Ishikawa (cell line): ENCODE measurements at regions not wholly inside any gene's neighbourhood (a gene's known extent, or its start where the extent isn't known, plus 50 kb on each side); places are given as distances from the start of the nearest gene placed in this dataset.

Source experiments
- CEBPB ChIP-seq: IDR thresholded peaks from 2 replicates; pipeline ENCODE4 v1.6.1; 2012
- CREB1 ChIP-seq: IDR thresholded peaks from 2 replicates; pipeline ENCODE4 v1.6.1; 2012; ENCODE audit warnings: low read depth
- EGR1 ChIP-seq: IDR thresholded peaks from 2 replicates; pipeline ENCODE4 v1.6.1; 2012
- EP300 ChIP-seq: IDR thresholded peaks from 2 replicates; pipeline ENCODE4 v1.6.1; 2012; ENCODE audit warnings: borderline replicate concordance
- FOXM1 ChIP-seq: IDR thresholded peaks from 2 replicates; pipeline ENCODE4 v1.6.1; 2012; ENCODE audit warnings: low read depth, borderline replicate concordance
- MAX ChIP-seq: IDR thresholded peaks from 2 replicates; pipeline ENCODE4 v1.6.1; 2012
- NFIC ChIP-seq: IDR thresholded peaks from 2 replicates; pipeline ENCODE4 v1.6.1; 2012
- RAD21 ChIP-seq: IDR thresholded peaks from 2 replicates; pipeline ENCODE4 v1.6.1; 2012; ENCODE audit warnings: low read depth
- REST ChIP-seq: IDR thresholded peaks from 2 replicates; pipeline ENCODE4 v1.6.1; 2012; ENCODE audit warnings: low read depth, mild to moderate bottlenecking
- TAF1 ChIP-seq: IDR thresholded peaks from 2 replicates; pipeline ENCODE4 v1.6.1; 2012; ENCODE audit warnings: low read depth, mild to moderate bottlenecking
- TCF12 ChIP-seq: IDR thresholded peaks from 2 replicates; pipeline ENCODE4 v1.6.1; 2012; ENCODE audit warnings: low read depth
- TEAD4 ChIP-seq: IDR thresholded peaks from 2 replicates; pipeline ENCODE4 v1.6.1; 2012
- USF1 ChIP-seq: IDR thresholded peaks from 2 replicates; pipeline ENCODE4 v1.6.1; 2012
- YY1 ChIP-seq: IDR thresholded peaks from 2 replicates; pipeline ENCODE4 v1.6.1; 2012; ENCODE audit warnings: low read depth
- ZBTB7A ChIP-seq: IDR thresholded peaks from 2 replicates; pipeline ENCODE4 v1.6.1; 2012; ENCODE audit warnings: low read depth

- no peak for TF ChIP-seq TAF1
- TF ChIP-seq FOXM1 = no peak
- TF ChIP-seq MAX = no peak
- no peak for TF ChIP-seq YY1
- TF ChIP-seq TCF12 = no peak
- no peak for TF ChIP-seq CREB1
- TF ChIP-seq RAD21 = no peak
- TF ChIP-seq EP300 = no peak
- TF ChIP-seq NFIC = no peak
- no peak for TF ChIP-seq TEAD4
- TF ChIP-seq EGR1 = no peak
- no peak for TF ChIP-seq REST
- no peak for TF ChIP-seq CEBPB
- no peak for TF ChIP-seq USF1
- TF ChIP-seq ZBTB7A = no peak
Observed at GRCh38 chr4:91916219-91916618, 387.5 kb upstream of the GRID2 start.

GRCh38 chr4:91924625-91925024 is 379.1 kb upstream of the GRID2 start:
- TF ChIP-seq USF1 (no peak), EGR1 (no peak), REST (no peak), CEBPB (no peak), EP300 (no peak), TAF1 (no peak), TEAD4 (no peak), NFIC (no peak), MAX (no peak), RAD21 (no peak), FOXM1 (no peak)

GRCh38 chr4:91935217-91935616 is 368.5 kb upstream of the GRID2 start:
- TF ChIP-seq RAD21 = no peak
- TF ChIP-seq EGR1 = no peak

GRCh38 chr4:91936311-91936710 is 367.5 kb upstream of the GRID2 start:
- no peak for TF ChIP-seq EGR1
- no peak for TF ChIP-seq REST
- no peak for TF ChIP-seq TAF1
- TF ChIP-seq MAX = no peak
- TF ChIP-seq TEAD4 = no peak

GRCh38 chr4:91957963-91958362 is 345.8 kb upstream of the GRID2 start:
- TF ChIP-seq TCF12 = no peak
- TF ChIP-seq CREB1 = no peak
- no peak for TF ChIP-seq EP300
- TF ChIP-seq NFIC = no peak
- no peak for TF ChIP-seq MAX
- no peak for TF ChIP-seq TAF1
- TF ChIP-seq REST = no peak
- TF ChIP-seq RAD21 = no peak
- no peak for TF ChIP-seq CEBPB
- TF ChIP-seq ZBTB7A = no peak
- no peak for TF ChIP-seq TEAD4
- TF ChIP-seq YY1 = no peak
- TF ChIP-seq USF1 = no peak
- TF ChIP-seq EGR1 = no peak
- TF ChIP-seq FOXM1 = no peak
